ENCODE measurements at regions not wholly inside any gene's neighbourhood (a gene's known extent, or its start where the extent isn't known, plus 50 kb on each side); places are given as distances from the start of the nearest gene placed in this dataset.

GRCh38 chr18:73917046-73917445 lies 230.6 kb downstream of the FBXO15 start:
- DNase-seq = no peak

GRCh38 chr18:73913505-73913904 lies 234.1 kb downstream of the FBXO15 start:
- no peak for DNase-seq

GRCh38 chr18:73908323-73908722 lies 239.3 kb downstream of the FBXO15 start:
- no peak for DNase-seq

GRCh38 chr18:73901566-73901965 lies 246.1 kb downstream of the FBXO15 start:
- peak in 1 of 3 experiments; percentile 48 for DNase-seq

GRCh38 chr18:73901151-73901550 lies 246.5 kb downstream of the FBXO15 start:
- no peak for DNase-seq

- DNase-seq = no peak
These were observed 247.4 kb downstream of the FBXO15 start for GRCh38 chr18:73900106-73900835.

GRCh38 chr18:73897517-73897916 lies 250.1 kb downstream of the FBXO15 start:
- DNase-seq = peak in 1 of 3 experiments; percentile 28

- DNase-seq = peak in 1 of 3 experiments; percentile 30
These were observed 250.9 kb downstream of the FBXO15 start for GRCh38 chr18:73896685-73897084.

GRCh38 chr18:73895701-73896100 lies 251.9 kb downstream of the FBXO15 start:
- DNase-seq = peak in 2 of 3 experiments; percentile 47 to 83

- DNase-seq = no peak
These were observed 253.8 kb downstream of the FBXO15 start for GRCh38 chr18:73893880-73894279.

- DNase-seq = peak in 1 of 3 experiments; percentile 29
These were observed 255.8 kb downstream of the FBXO15 start for GRCh38 chr18:73891572-73892421.

GRCh38 chr18:73888565-73888964 lies 259.1 kb downstream of the FBXO15 start:
- DNase-seq = no peak

GRCh38 chr18:73887801-73888200 lies 259.8 kb downstream of the FBXO15 start:
- DNase-seq = no peak

GRCh38 chr18:73884868-73885267 lies 262.8 kb downstream of the FBXO15 start:
- DNase-seq = no peak

GRCh38 chr18:73881396-73881917 lies 266.2 kb downstream of the FBXO15 start:
- no peak for DNase-seq

- DNase-seq = no peak
These were observed 267.2 kb downstream of the FBXO15 start for GRCh38 chr18:73880387-73880786.

GRCh38 chr18:73879766-73880165 lies 267.9 kb downstream of the FBXO15 start:
- DNase-seq = no peak

- DNase-seq = no peak
These were observed 268.3 kb downstream of the FBXO15 start for GRCh38 chr18:73879328-73879727.

GRCh38 chr18:73869182-73869581 lies 278.5 kb downstream of the FBXO15 start:
- DNase-seq = no peak

GRCh38 chr18:73861771-73862170 lies 285.9 kb downstream of the FBXO15 start:
- no peak for DNase-seq

GRCh38 chr18:73859837-73860397 lies 287.7 kb downstream of the FBXO15 start:
- peak in 2 of 3 experiments; percentile 23 to 75 for DNase-seq

- peak in 1 of 3 experiments; percentile 43 for DNase-seq
These were observed 294.7 kb downstream of the FBXO15 start for GRCh38 chr18:73852789-73853549.

GRCh38 chr18:73850782-73851181 lies 296.9 kb downstream of the FBXO15 start:
- DNase-seq = no peak
